K562 (cell line): ENCODE measurements at regions not wholly inside any gene's neighbourhood (a gene's known extent, or its start where the extent isn't known, plus 50 kb on each side); places are given as distances from the start of the nearest gene placed in this dataset.

Experiments
- ATAC-seq: fragments of 200-7000 bp; cut with Tn5 transposase; 3 replicates; pipeline ENCODE4 v1.9.1; 2020; ENCODE audit warnings: moderate library complexity
- BruUV-seq: library from RNA; stranded (reverse); fragments of 400-500 nt; replicated peaks from 2 replicates; lab custom pipeline; 2021; lab: Mats Ljungman, UMichigan
- CTCF ChIA-PET: fragments of 300-600 bp; formaldehyde crosslinking; extraction: SDS; loops from one replicate; lab custom pipeline; 2021; ENCODE audit warnings: low intra/inter-chr PET ratio; lab: Yijun Ruan, JAX
- POLR2A ChIA-PET: fragments of 300-600, 350-650 bp; sonication (Branson Sonifier 250); formaldehyde crosslinking; extraction: SDS; loops from one replicate; lab custom pipeline; 2021; ENCODE audit warnings: antibody characterized with exemption, inconsistent platforms; lab: Yijun Ruan, JAX
- DNase-seq, 4 experiments: peaks; one replicate each; pipeline versions ENCODE4 v3.0.0 to v3.0.0-alpha.2; 2011 to 2018; ENCODE audit warnings: low spot score in 3 of 4, mixed read lengths in 3 of 4; ENCODE audit errors: extremely low read depth in 1 of 4
- FAIRE-seq: peaks from 2 replicates; lab custom pipeline; 2011; peaks lifted over from hg19 to GRCh38; lab: Jason Lieb, UNC
- H2AFZ ChIP-seq: 2 replicates; pipeline ENCODE4 v1.6.0; 2011; ENCODE audit warnings: low read depth, low read length, control low read depth, inconsistent platforms
- H3K27ac ChIP-seq: fragments of 200-600 bp; 3 replicates; pipeline ENCODE4 v1.8.0; 2011; ENCODE audit warnings: low read depth, mild to moderate bottlenecking, control low read depth, inconsistent platforms, low read length, moderate library complexity, mixed read lengths; ENCODE audit errors: extremely low read depth
- H3K27me3 ChIP-seq, 2 experiments: fragments of 300-600 bp in 1 of 2; 2 replicates in 1 of 2; 3 replicates in 1 of 2; pipeline versions ENCODE4 v1.6.0 to v1.8.0; 2011; ENCODE audit warnings: inconsistent platforms in 2 of 2, low read length in 2 of 2, mild to moderate bottlenecking in 1 of 2, mixed read lengths in 1 of 2, moderate library complexity in 1 of 2; ENCODE audit not compliant: control insufficient read depth in 2 of 2, insufficient read depth in 2 of 2
- H3K36me3 ChIP-seq: fragments of 300-600 bp; 3 replicates; pipeline ENCODE4 v1.8.0; 2011; ENCODE audit warnings: mild to moderate bottlenecking, low read length, inconsistent platforms; ENCODE audit not compliant: control insufficient read depth, insufficient read depth
- H3K4me1 ChIP-seq, 2 experiments: fragments of 200-600 bp in 1 of 2; replicated peaks in 1 of 2; 2 replicates in 1 of 2; 3 replicates in 1 of 2; pipeline versions ENCODE4 v1.5.1 to v1.8.0; 2011; ENCODE audit warnings: inconsistent platforms in 2 of 2, low read length in 2 of 2, mild to moderate bottlenecking in 1 of 2, mixed read lengths in 1 of 2, moderate library complexity in 1 of 2; ENCODE audit not compliant: control insufficient read depth in 2 of 2, insufficient read depth in 2 of 2
- H3K4me2 ChIP-seq: 2 replicates; pipeline ENCODE4 v1.6.1; 2011; ENCODE audit warnings: low read length, control low read depth, inconsistent platforms, mixed read lengths; ENCODE audit not compliant: insufficient read depth
- H3K4me3 ChIP-seq: fragments of 200-600 bp; sonication (generic), shearing (Covaris generic); 2 replicates; pipeline ENCODE4 v1.5.1; 2016; ENCODE audit warnings: control low read depth, inconsistent platforms
- H3K79me2 ChIP-seq: fragments of 200-600 bp; 3 replicates; pipeline ENCODE4 v1.8.0; 2011; ENCODE audit warnings: low read length, inconsistent platforms; ENCODE audit not compliant: control insufficient read depth, insufficient read depth
- H3K9ac ChIP-seq, 2 experiments: 2 replicates each; pipeline versions ENCODE4 v1.6.0 to v1.6.1; 2011; ENCODE audit warnings: low read depth in 2 of 2, low read length in 2 of 2, control low read depth in 1 of 2, inconsistent platforms in 1 of 2, mild to moderate bottlenecking in 1 of 2, mixed read lengths in 1 of 2; ENCODE audit not compliant: insufficient read depth in 1 of 2
- H3K9me1 ChIP-seq: one replicate; pipeline ENCODE4 v1.6.0; 2011; ENCODE audit warnings: inconsistent platforms, mild to moderate bottlenecking, low read length, moderate library complexity; ENCODE audit not compliant: control insufficient read depth, insufficient read depth
- H3K9me3 ChIP-seq: replicated peaks from 2 replicates; pipeline ENCODE4 v1.5.1; 2011; ENCODE audit warnings: low read depth, low read length, inconsistent platforms; ENCODE audit not compliant: control insufficient read depth, insufficient read depth
- H4K20me1 ChIP-seq: replicated peaks from 2 replicates; pipeline ENCODE4 v1.6.1; 2011; ENCODE audit warnings: low read length, inconsistent platforms, mixed read lengths; ENCODE audit not compliant: control insufficient read depth, insufficient read depth
- HCFC1 ChIP-seq: IDR thresholded peaks from 2 replicates; pipeline ENCODE4 v1.6.1; 2012; ENCODE audit warnings: low read depth, low read length, improper control_type of control experiment
- KLF16 ChIP-seq: IDR thresholded peaks from 2 replicates; pipeline ENCODE4 v1.6.1; 2016; ENCODE audit warnings: antibody characterized with exemption
- L3MBTL2 ChIP-seq: fragments of 450-650 bp; IDR thresholded peaks from 2 replicates; pipeline ENCODE4 v1.6.1; 2016; ENCODE audit warnings: mild to moderate bottlenecking, moderate library complexity
- ZC3H8 ChIP-seq: fragments of 450-650 bp; IDR thresholded peaks from 2 replicates; pipeline ENCODE4 v1.6.1; 2017
- WGBS: fragments of 100-300 bp; shearing (Covaris generic); methylation state at CpG from one replicate; pipeline ENCODE4 v1.1.6; 2016; ENCODE audit warnings: low coverage, mixed read lengths; ENCODE audit not compliant: insufficient coverage; ENCODE audit errors: missing lambda C conversion rate; 5-methylcytosine and 5-hydroxymethylcytosine counted together
- in situ Hi-C: fragments of 300-500 bp; cut with MboI; formaldehyde crosslinking; loops from 4 replicates; pipeline ENCODE4 v1.15.0; 2018; ENCODE audit warnings: inconsistent platforms, mixed read lengths
- intact Hi-C: fragments of 100-400 bp; cut with micrococcal nuclease; formaldehyde crosslinking; loops from 2 replicates; pipeline ENCODE4 v1.14.2; 2022
- TF ChIP-seq, protein P1 (sequence below): IDR thresholded peaks from 2 replicates; pipeline ENCODE4 v1.6.1; 2012; ENCODE audit warnings: low read depth, low read length, improper control_type of control experiment, borderline replicate concordance
- TF ChIP-seq, protein P2 (sequence below): fragments of 450-650 bp; conservative IDR thresholded peaks from 2 replicates; pipeline ENCODE4 v1.6.1; 2016; ENCODE audit warnings: missing genetic modification characterization, low read depth, mild to moderate bottlenecking, missing compliant biosample characterization, moderate library complexity
- TF ChIP-seq, protein P3 (sequence below): fragments of 250-450 bp; sonication (Bioruptor Pico); IDR thresholded peaks from 2 replicates; pipeline ENCODE4 v1.8.0; 2021; ENCODE audit warnings: borderline replicate concordance, mild to moderate bottlenecking, moderate library complexity; ENCODE audit not compliant: poor library complexity, severe bottlenecking

DNA sequence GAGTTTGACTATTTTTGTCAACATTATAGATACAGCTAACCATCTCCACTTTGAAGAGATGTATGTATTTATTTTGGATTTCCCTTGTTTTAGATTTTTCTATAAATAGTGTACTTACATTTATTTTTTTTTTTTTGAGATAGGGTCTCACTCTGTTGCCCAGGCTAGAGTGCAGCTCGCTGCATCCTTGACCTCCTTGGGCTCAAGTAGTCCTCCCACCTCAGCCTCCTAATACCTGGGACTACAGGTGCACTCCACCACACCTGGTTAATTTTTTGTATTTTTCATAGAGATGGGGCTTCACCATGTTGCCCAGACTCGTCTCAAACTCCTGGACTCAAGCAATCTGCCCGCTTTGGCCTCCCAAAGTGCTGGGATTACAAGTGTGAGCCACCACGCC, 55.3 kb upstream of the TRPM1 start:
- H3K79me2 ChIP-seq, result no peaks in the 10 kb centered on the region
- H3K27me3 ChIP-seq, result peaks cover 11 to 38% of the 10 kb centered on the region in 2 experiments; a peak in 3 of 5 replicates
- H3K4me1 ChIP-seq, result peaks cover 0 to 11% of the 10 kb centered on the region in 2 experiments; a peak in 2 of 5 replicates
- no peak overlapping the region for H3K27ac ChIP-seq
- ATAC-seq (no peak), FAIRE-seq (no peak), DNase-seq (no peak)
- TF ChIP-seq HCFC1, result no peak
- TF ChIP-seq, protein P1, sequence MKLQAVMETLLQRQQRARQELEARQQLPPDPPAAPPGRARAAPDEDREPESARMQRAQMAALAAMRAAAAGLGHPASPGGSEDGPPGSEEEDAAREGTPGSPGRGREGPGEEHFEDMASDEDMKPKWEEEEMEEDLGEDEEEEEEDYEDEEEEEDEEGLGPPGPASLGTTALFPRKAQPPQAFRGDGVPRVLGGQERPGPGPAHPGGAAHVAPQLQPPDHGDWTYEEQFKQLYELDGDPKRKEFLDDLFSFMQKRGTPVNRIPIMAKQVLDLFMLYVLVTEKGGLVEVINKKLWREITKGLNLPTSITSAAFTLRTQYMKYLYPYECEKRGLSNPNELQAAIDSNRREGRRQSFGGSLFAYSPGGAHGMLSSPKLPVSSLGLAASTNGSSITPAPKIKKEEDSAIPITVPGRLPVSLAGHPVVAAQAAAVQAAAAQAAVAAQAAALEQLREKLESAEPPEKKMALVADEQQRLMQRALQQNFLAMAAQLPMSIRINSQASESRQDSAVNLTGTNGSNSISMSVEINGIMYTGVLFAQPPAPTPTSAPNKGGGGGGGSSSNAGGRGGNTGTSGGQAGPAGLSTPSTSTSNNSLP, result no peak
- no peak for TF ChIP-seq L3MBTL2
- no peaks in the 10 kb centered on the region for H3K9me3 ChIP-seq
- H3K36me3 ChIP-seq, result no peaks in the 10 kb centered on the region
- BruUV-seq, result no TSS peak
- no peak overlapping the region for H2AFZ ChIP-seq
- H3K4me3 ChIP-seq, result no peak overlapping the region
- WGBS, result 0% methylated on average over 4 of the region's 4 CpGs
- no peak overlapping the region for H3K9ac ChIP-seq
- in situ Hi-C loops (no loop called here), intact Hi-C loops (no loop called here)
- H3K9me1 ChIP-seq, result no peaks in the 10 kb centered on the region
- ChIA-PET POLR2A (interaction anchor here (0.6 kb wide), 1 partner anchor 8 kb away, joined by 3 read pairs; no protein-coding TSS in a partner anchor), CTCF (interaction anchor here (0.7 kb wide), 1 partner anchor 12 kb away, joined by 3 read pairs; no protein-coding TSS in a partner anchor)
- no peak overlapping the region for H3K4me2 ChIP-seq
- no peaks in the 10 kb centered on the region for H4K20me1 ChIP-seq

DNA sequence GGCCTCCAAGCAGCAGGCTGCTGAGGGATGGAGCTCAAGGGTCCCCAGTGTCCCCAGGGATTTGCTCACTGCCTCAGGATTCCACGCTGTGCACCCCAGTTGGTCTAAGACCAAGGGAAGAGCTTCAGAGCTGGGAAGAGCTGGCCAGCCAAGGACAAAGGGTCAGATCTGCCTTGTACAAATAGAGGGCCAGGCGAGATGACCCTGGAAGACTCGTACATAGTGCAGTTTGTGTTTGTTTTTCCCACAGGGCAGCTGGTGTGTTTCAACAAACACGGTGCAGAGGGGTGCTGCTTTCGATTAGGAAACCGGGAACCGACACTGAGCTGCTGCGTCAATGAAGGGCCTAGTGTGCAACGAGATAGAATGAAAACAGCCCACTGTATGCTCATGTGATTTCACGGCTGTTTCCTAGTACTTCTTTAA, 56.1 kb upstream of the TRPM1 start:
- Histone ChIP-seq H3K4me2 (no peak overlapping the region), H3K27me3 (peaks cover 13 to 35% of the 10 kb centered on the region in 2 experiments; a peak in 3 of 5 replicates), H3K4me3 (no peak overlapping the region), H3K9ac (no peak overlapping the region), H3K79me2 (no peaks in the 10 kb centered on the region), H3K36me3 (no peaks in the 10 kb centered on the region), H3K9me3 (no peaks in the 10 kb centered on the region), H3K4me1 (peaks cover 0 to 11% of the 10 kb centered on the region in 2 experiments; a peak in 2 of 5 replicates), H2AFZ (no peak overlapping the region), H3K27ac (no peak overlapping the region), H3K9me1 (peaks cover 1% of the 10 kb centered on the region), H4K20me1 (no peaks in the 10 kb centered on the region)
- DNase-seq (no peak), ATAC-seq (no peak), FAIRE-seq (no peak)
- intact Hi-C loops (no loop called here), in situ Hi-C loops (no loop called here)
- CTCF ChIA-PET, result no interaction called here
- WGBS, result 3% methylated on average over 10 of the region's 10 CpGs
- POLR2A ChIA-PET, result interaction anchor here (0.6 to 1.0 kb wide), 2 partner anchors 8 to 11 kb away, joined by 3 to 4 read pairs; no protein-coding TSS in a partner anchor
- BruUV-seq, result no TSS peak
- TF ChIP-seq, protein P2, sequence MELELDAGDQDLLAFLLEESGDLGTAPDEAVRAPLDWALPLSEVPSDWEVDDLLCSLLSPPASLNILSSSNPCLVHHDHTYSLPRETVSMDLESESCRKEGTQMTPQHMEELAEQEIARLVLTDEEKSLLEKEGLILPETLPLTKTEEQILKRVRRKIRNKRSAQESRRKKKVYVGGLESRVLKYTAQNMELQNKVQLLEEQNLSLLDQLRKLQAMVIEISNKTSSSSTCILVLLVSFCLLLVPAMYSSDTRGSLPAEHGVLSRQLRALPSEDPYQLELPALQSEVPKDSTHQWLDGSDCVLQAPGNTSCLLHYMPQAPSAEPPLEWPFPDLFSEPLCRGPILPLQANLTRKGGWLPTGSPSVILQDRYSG (tag), result no peak
- TF ChIP-seq ZC3H8 (no peak), KLF16 (no peak)
- TF ChIP-seq, protein P3, sequence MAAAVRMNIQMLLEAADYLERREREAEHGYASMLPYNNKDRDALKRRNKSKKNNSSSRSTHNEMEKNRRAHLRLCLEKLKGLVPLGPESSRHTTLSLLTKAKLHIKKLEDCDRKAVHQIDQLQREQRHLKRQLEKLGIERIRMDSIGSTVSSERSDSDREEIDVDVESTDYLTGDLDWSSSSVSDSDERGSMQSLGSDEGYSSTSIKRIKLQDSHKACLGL, result no peak
